K562 (cell line): ENCODE measurements at regions not wholly inside any gene's neighbourhood (a gene's known extent, or its start where the extent isn't known, plus 50 kb on each side); places are given as distances from the start of the nearest gene placed in this dataset.

ENCODE experiments used
- ATAC-seq: fragments of 200-7000 bp; cut with Tn5 transposase; 3 replicates; pipeline ENCODE4 v1.9.1; 2020; ENCODE audit warnings: moderate library complexity
- BruUV-seq: library from RNA; stranded (reverse); fragments of 400-500 nt; replicated peaks from 2 replicates; lab custom pipeline; 2021; lab: Mats Ljungman, UMichigan
- CTCF ChIA-PET: fragments of 300-600 bp; formaldehyde crosslinking; extraction: SDS; loops from one replicate; lab custom pipeline; 2021; ENCODE audit warnings: low intra/inter-chr PET ratio; lab: Yijun Ruan, JAX
- POLR2A ChIA-PET: fragments of 300-600, 350-650 bp; sonication (Branson Sonifier 250); formaldehyde crosslinking; extraction: SDS; loops from one replicate; lab custom pipeline; 2021; ENCODE audit warnings: antibody characterized with exemption, inconsistent platforms; lab: Yijun Ruan, JAX
- DNase-seq, 4 experiments: peaks; one replicate each; pipeline versions ENCODE4 v3.0.0 to v3.0.0-alpha.2; 2011 to 2018; ENCODE audit warnings: low spot score in 3 of 4, mixed read lengths in 3 of 4; ENCODE audit errors: extremely low read depth in 1 of 4
- FAIRE-seq: peaks from 2 replicates; lab custom pipeline; 2011; peaks lifted over from hg19 to GRCh38; lab: Jason Lieb, UNC
- H2AFZ ChIP-seq: 2 replicates; pipeline ENCODE4 v1.6.0; 2011; ENCODE audit warnings: low read depth, low read length, control low read depth, inconsistent platforms
- H3K27ac ChIP-seq: fragments of 200-600 bp; 3 replicates; pipeline ENCODE4 v1.8.0; 2011; ENCODE audit warnings: low read depth, mild to moderate bottlenecking, control low read depth, inconsistent platforms, low read length, moderate library complexity, mixed read lengths; ENCODE audit errors: extremely low read depth
- H3K27me3 ChIP-seq, 2 experiments: fragments of 300-600 bp in 1 of 2; 2 replicates in 1 of 2; 3 replicates in 1 of 2; pipeline versions ENCODE4 v1.6.0 to v1.8.0; 2011; ENCODE audit warnings: inconsistent platforms in 2 of 2, low read length in 2 of 2, mild to moderate bottlenecking in 1 of 2, mixed read lengths in 1 of 2, moderate library complexity in 1 of 2; ENCODE audit not compliant: control insufficient read depth in 2 of 2, insufficient read depth in 2 of 2
- H3K36me3 ChIP-seq: fragments of 300-600 bp; 3 replicates; pipeline ENCODE4 v1.8.0; 2011; ENCODE audit warnings: mild to moderate bottlenecking, low read length, inconsistent platforms; ENCODE audit not compliant: control insufficient read depth, insufficient read depth
- H3K4me1 ChIP-seq, 2 experiments: fragments of 200-600 bp in 1 of 2; replicated peaks in 1 of 2; 2 replicates in 1 of 2; 3 replicates in 1 of 2; pipeline versions ENCODE4 v1.5.1 to v1.8.0; 2011; ENCODE audit warnings: inconsistent platforms in 2 of 2, low read length in 2 of 2, mild to moderate bottlenecking in 1 of 2, mixed read lengths in 1 of 2, moderate library complexity in 1 of 2; ENCODE audit not compliant: control insufficient read depth in 2 of 2, insufficient read depth in 2 of 2
- H3K4me2 ChIP-seq: 2 replicates; pipeline ENCODE4 v1.6.1; 2011; ENCODE audit warnings: low read length, control low read depth, inconsistent platforms, mixed read lengths; ENCODE audit not compliant: insufficient read depth
- H3K4me3 ChIP-seq: fragments of 200-600 bp; sonication (generic), shearing (Covaris generic); 2 replicates; pipeline ENCODE4 v1.5.1; 2016; ENCODE audit warnings: control low read depth, inconsistent platforms
- H3K79me2 ChIP-seq: fragments of 200-600 bp; 3 replicates; pipeline ENCODE4 v1.8.0; 2011; ENCODE audit warnings: low read length, inconsistent platforms; ENCODE audit not compliant: control insufficient read depth, insufficient read depth
- H3K9ac ChIP-seq, 2 experiments: 2 replicates each; pipeline versions ENCODE4 v1.6.0 to v1.6.1; 2011; ENCODE audit warnings: low read depth in 2 of 2, low read length in 2 of 2, control low read depth in 1 of 2, inconsistent platforms in 1 of 2, mild to moderate bottlenecking in 1 of 2, mixed read lengths in 1 of 2; ENCODE audit not compliant: insufficient read depth in 1 of 2
- H3K9me1 ChIP-seq: one replicate; pipeline ENCODE4 v1.6.0; 2011; ENCODE audit warnings: inconsistent platforms, mild to moderate bottlenecking, low read length, moderate library complexity; ENCODE audit not compliant: control insufficient read depth, insufficient read depth
- H3K9me3 ChIP-seq: replicated peaks from 2 replicates; pipeline ENCODE4 v1.5.1; 2011; ENCODE audit warnings: low read depth, low read length, inconsistent platforms; ENCODE audit not compliant: control insufficient read depth, insufficient read depth
- H4K20me1 ChIP-seq: replicated peaks from 2 replicates; pipeline ENCODE4 v1.6.1; 2011; ENCODE audit warnings: low read length, inconsistent platforms, mixed read lengths; ENCODE audit not compliant: control insufficient read depth, insufficient read depth
- ATF3 ChIP-seq, 2 experiments: fragments of 450-650 bp in 1 of 2; sonication (generic) in 1 of 2; formaldehyde crosslinking in 1 of 2; IDR thresholded peaks in 1 of 2; conservative IDR thresholded peaks in 1 of 2; 2 replicates each; pipeline versions ENCODE4 v1.6.1 to v1.8.1; 2016 to 2023; ENCODE audit warnings: mild to moderate bottlenecking in 2 of 2, moderate library complexity in 2 of 2, inconsistent platforms in 1 of 2, missing genetic modification reagents in 1 of 2
- CHD1 ChIP-seq: fragments of 200-600 bp; sonication (generic); IDR thresholded peaks from one replicate; pipeline ENCODE4 v1.6.1; 2012; ENCODE audit warnings: mild to moderate bottlenecking, moderate library complexity, low read length, inconsistent platforms
- ELK3 ChIP-seq: fragments of 450-650 bp; formaldehyde crosslinking; IDR thresholded peaks from 2 replicates; pipeline ENCODE4 v1.4.0; 2020; ENCODE audit warnings: mild to moderate bottlenecking
- ETV6 ChIP-seq, 3 experiments: fragments of 150-350 bp in 1 of 3; sonication (generic) in 1 of 3; formaldehyde crosslinking in 1 of 3; IDR thresholded peaks; 2 replicates each; pipeline versions ENCODE4 v1.6.1 to v1.8.0; 2014 to 2022; ENCODE audit warnings: borderline replicate concordance in 2 of 3, low read depth in 2 of 3, antibody characterized with exemption in 1 of 3, low read length in 1 of 3, mild to moderate bottlenecking in 1 of 3, missing genetic modification reagents in 1 of 3
- FOXJ3 ChIP-seq: sonication (generic); formaldehyde crosslinking; IDR thresholded peaks from 2 replicates; pipeline ENCODE4 v1.4.0; 2020; ENCODE audit warnings: mild to moderate bottlenecking, missing genetic modification reagents
- HNRNPLL ChIP-seq: fragments of 200-400 bp; formaldehyde crosslinking; IDR thresholded peaks from 2 replicates; pipeline ENCODE4 v1.6.1; 2017; ENCODE audit warnings: low read length, low read depth, mild to moderate bottlenecking; ENCODE audit not compliant: poor library complexity, severe bottlenecking
- RBM25 ChIP-seq: fragments of 200-400 bp; formaldehyde crosslinking; IDR thresholded peaks from 2 replicates; pipeline ENCODE4 v1.6.1; 2018; ENCODE audit warnings: low read length, low read depth, moderate library complexity; ENCODE audit not compliant: severe bottlenecking
- SAFB2 ChIP-seq: fragments of 200-400 bp; formaldehyde crosslinking; IDR thresholded peaks from 2 replicates; pipeline ENCODE4 v1.6.1; 2018; ENCODE audit warnings: borderline replicate concordance, low read length, low read depth, moderate library complexity; ENCODE audit not compliant: severe bottlenecking
- SIX5 ChIP-seq, 2 experiments: IDR thresholded peaks; 2 replicates each; pipeline ENCODE4 v1.6.1; 2011; ENCODE audit warnings: low read length in 2 of 2, borderline replicate concordance in 1 of 2, low read depth in 1 of 2, mild to moderate bottlenecking in 1 of 2, moderate library complexity in 1 of 2; ENCODE audit not compliant: insufficient read depth in 1 of 2
- SLC30A9 ChIP-seq: fragments of 250-450 bp; sonication (Bioruptor Pico); IDR thresholded peaks from 2 replicates; pipeline ENCODE4 v1.8.0; 2022; ENCODE audit warnings: mild to moderate bottlenecking, moderate library complexity
- SMAD2 ChIP-seq: fragments of 150-350 bp; IDR thresholded peaks from 2 replicates; pipeline ENCODE4 v1.6.1; 2014; ENCODE audit warnings: low read depth, mild to moderate bottlenecking, low read length
- YBX1 ChIP-seq: fragments of 450-650 bp; IDR thresholded peaks from 2 replicates; pipeline ENCODE4 v1.7.1; 2016; ENCODE audit warnings: mild to moderate bottlenecking
- ZFP36 ChIP-seq: fragments of 150-350 bp; IDR thresholded peaks from 2 replicates; pipeline ENCODE4 v1.6.1; 2018; ENCODE audit warnings: low read length, low read depth; ENCODE audit not compliant: partially characterized antibody
- ZNF217 ChIP-seq: sonication (generic); formaldehyde crosslinking; IDR thresholded peaks from 2 replicates; pipeline ENCODE4 v1.8.0; 2022; ENCODE audit warnings: mild to moderate bottlenecking, missing genetic modification reagents
- WGBS: fragments of 100-300 bp; shearing (Covaris generic); methylation state at CpG from one replicate; pipeline ENCODE4 v1.1.6; 2016; ENCODE audit warnings: low coverage, mixed read lengths; ENCODE audit not compliant: insufficient coverage; ENCODE audit errors: missing lambda C conversion rate; 5-methylcytosine and 5-hydroxymethylcytosine counted together
- in situ Hi-C: fragments of 300-500 bp; cut with MboI; formaldehyde crosslinking; loops from 4 replicates; pipeline ENCODE4 v1.15.0; 2018; ENCODE audit warnings: inconsistent platforms, mixed read lengths
- intact Hi-C: fragments of 100-400 bp; cut with micrococcal nuclease; formaldehyde crosslinking; loops from 2 replicates; pipeline ENCODE4 v1.14.2; 2022

GRCh38 chr2:146450131-146450530, 1394.7 kb upstream of the ACVR2A start:
- no TSS peak for BruUV-seq
- DNase-seq (no peak), FAIRE-seq (no peak), ATAC-seq (no peak)
- 0% methylated on average over 2 of the region's 2 CpGs for WGBS
- Histone ChIP-seq H3K36me3 (no peaks in the 10 kb centered on the region), H3K9me1 (no peaks in the 10 kb centered on the region), H3K4me2 (no peak overlapping the region), H3K27me3 (no peaks in the 10 kb centered on the region), H3K79me2 (no peaks in the 10 kb centered on the region), H3K27ac (no peak overlapping the region), H2AFZ (no peak overlapping the region), H3K4me1 (no peaks in the 10 kb centered on the region), H4K20me1 (no peaks in the 10 kb centered on the region), H3K4me3 (no peak overlapping the region), H3K9me3 (no peaks in the 10 kb centered on the region), H3K9ac (no peak overlapping the region)
- intact Hi-C loops, result no loop called here
- ChIA-PET POLR2A (no interaction called here), CTCF (no interaction called here)
- TF ChIP-seq HNRNPLL (no peak), FOXJ3 (CRISPR knock-in tag) (no peak), ELK3 (no peak), SMAD2 (no peak), RBM25 (no peak), SLC30A9 (no peak), ATF3 (IDR thresholded peaks at IDR 0.05) (no peak), ATF3 (CRISPR knock-in tag; conservative IDR thresholded peaks at IDR 0.05) (no peak), ETV6 (IDR thresholded peaks at IDR 0.05; ENCODE audit: borderline replicate concordance in 1 of 2, low read depth in 2 of 2, low read length in 1 of 2) (no peak), ETV6 (CRISPR knock-in tag; IDR thresholded peaks at IDR 0.05; ENCODE audit: borderline replicate concordance) (no peak), SAFB2 (no peak), ZFP36 (no peak), YBX1 (no peak), CHD1 (no peak), ZNF217 (CRISPR knock-in tag) (no peak), SIX5 (IDR thresholded peaks at IDR 0.05; ENCODE audit: borderline replicate concordance in 1 of 2, insufficient read depth in 1 of 2, low read depth in 1 of 2, low read length in 2 of 2) (no peak)
- in situ Hi-C loops, result no loop called here
